IMR-90 (cell line): ENCODE measurements at regions not wholly inside any gene's neighbourhood (a gene's known extent, or its start where the extent isn't known, plus 50 kb on each side); places are given as distances from the start of the nearest gene placed in this dataset.

ENCODE experiments used
- ATAC-seq: fragments of 200-7000 bp; cut with Tn5 transposase; 2 replicates; pipeline ENCODE4 v1.9.1; 2020; ENCODE audit warnings: low read depth, mild to moderate bottlenecking, moderate library complexity
- BruUV-seq: library from RNA; stranded (reverse); fragments of 400-500 nt; replicated peaks from 2 replicates; lab custom pipeline; 2021; lab: Mats Ljungman, UMichigan
- CTCF ChIA-PET: fragments of 300-600 bp; formaldehyde crosslinking; extraction: SDS; loops from one replicate; lab custom pipeline; 2021; ENCODE audit warnings: antibody characterized with exemption; lab: Yijun Ruan, JAX
- POLR2A ChIA-PET: fragments of 300-600 bp; sonication (Branson Sonifier 250); formaldehyde crosslinking; loops from one replicate; lab custom pipeline; 2022; ENCODE audit warnings: antibody characterized with exemption; ENCODE audit not compliant: unreplicated experiment; lab: Charles Lee
- DNase-seq: peaks from one replicate; pipeline ENCODE4 v3.0.0; 2013
- H2AFZ ChIP-seq: replicated peaks from 2 replicates; pipeline ENCODE3; 2013; ENCODE audit warnings: low read length, mild to moderate bottlenecking; ENCODE audit not compliant: poor library complexity
- H2AK5ac ChIP-seq: 2 replicates; pipeline ENCODE4 v1.6.1; 2013; ENCODE audit warnings: low read depth, low read length, inconsistent platforms
- H2AK9ac ChIP-seq: replicated peaks from 2 replicates; pipeline ENCODE3; 2013; ENCODE audit warnings: mild to moderate bottlenecking, low read depth, low read length, moderate library complexity; ENCODE audit not compliant: poor library complexity
- H2BK120ac ChIP-seq: 2 replicates; pipeline ENCODE4 v1.6.1; 2013; ENCODE audit warnings: low read depth, low read length, inconsistent platforms
- H2BK15ac ChIP-seq: 3 replicates; pipeline ENCODE4 v1.6.1; 2013; ENCODE audit warnings: low read depth, low read length, inconsistent platforms
- H2BK20ac ChIP-seq: 2 replicates; pipeline ENCODE4 v1.6.1; 2013; ENCODE audit warnings: low read depth, mild to moderate bottlenecking, inconsistent platforms, low read length, moderate library complexity
- H2BK5ac ChIP-seq: 2 replicates; pipeline ENCODE4 v1.6.1; 2013; ENCODE audit warnings: mild to moderate bottlenecking, low read depth, low read length, inconsistent platforms; ENCODE audit not compliant: poor library complexity, severe bottlenecking
- H3K14ac ChIP-seq: replicated peaks from 2 replicates; pipeline ENCODE4 v1.6.1; 2013; ENCODE audit warnings: low read depth, low read length, inconsistent platforms
- H3K18ac ChIP-seq: 2 replicates; pipeline ENCODE4 v1.6.1; 2013; ENCODE audit warnings: low read depth, low read length, control low read depth
- H3K23ac ChIP-seq: 2 replicates; pipeline ENCODE4 v1.6.1; 2013; ENCODE audit warnings: low read depth, low read length, inconsistent platforms
- H3K27ac ChIP-seq: 2 replicates; pipeline ENCODE4 v1.5.1; 2013; ENCODE audit warnings: mild to moderate bottlenecking, control low read depth, low read length; ENCODE audit not compliant: insufficient read depth
- H3K27me3 ChIP-seq: 2 replicates; pipeline ENCODE4 v1.6.1; 2013; ENCODE audit warnings: low read length; ENCODE audit not compliant: control insufficient read depth, insufficient read depth
- H3K36me3 ChIP-seq: 2 replicates; pipeline ENCODE4 v1.6.1; 2013; ENCODE audit warnings: low read length, mixed read lengths; ENCODE audit not compliant: control insufficient read depth, insufficient read depth
- H3K4ac ChIP-seq: 2 replicates; pipeline ENCODE4 v1.6.1; 2013; ENCODE audit warnings: low read depth, low read length, inconsistent platforms
- H3K4me1 ChIP-seq: 2 replicates; pipeline ENCODE4 v1.6.1; 2013; ENCODE audit warnings: low read length, mixed read lengths; ENCODE audit not compliant: control insufficient read depth, insufficient read depth
- H3K4me2 ChIP-seq: 2 replicates; pipeline ENCODE4 v1.6.1; 2013; ENCODE audit warnings: low read depth, mild to moderate bottlenecking, control low read depth, low read length, moderate library complexity
- H3K4me3 ChIP-seq: 2 replicates; pipeline ENCODE4 v1.5.1; 2013; ENCODE audit warnings: low read depth, mild to moderate bottlenecking, control low read depth, low read length, moderate library complexity; ENCODE audit not compliant: insufficient read depth
- H3K56ac ChIP-seq: 2 replicates; pipeline ENCODE4 v1.6.1; 2013; ENCODE audit warnings: low read length, inconsistent platforms; ENCODE audit not compliant: insufficient read depth; ENCODE audit errors: extremely low read depth
- H3K79me1 ChIP-seq, 2 experiments: 2 replicates each; pipeline ENCODE4 v1.6.1; 2013; ENCODE audit warnings: low read length in 2 of 2, inconsistent platforms in 1 of 2, low read depth in 1 of 2
- H3K9ac ChIP-seq: 2 replicates; pipeline ENCODE4 v1.6.1; 2013; ENCODE audit warnings: low read depth, low read length, control low read depth
- H3K9me1 ChIP-seq: 2 replicates; pipeline ENCODE4 v1.6.1; 2013; ENCODE audit warnings: low read length, inconsistent platforms; ENCODE audit not compliant: insufficient read depth
- H3K9me3 ChIP-seq: 2 replicates; pipeline ENCODE4 v1.6.1; 2013; ENCODE audit warnings: low read length; ENCODE audit not compliant: control insufficient read depth, insufficient read depth
- H4K20me1 ChIP-seq: 2 replicates; pipeline ENCODE4 v1.6.1; 2013; ENCODE audit warnings: low read length, inconsistent platforms; ENCODE audit not compliant: insufficient read depth
- H4K5ac ChIP-seq: 2 replicates; pipeline ENCODE4 v1.6.1; 2013; ENCODE audit warnings: mild to moderate bottlenecking, low read depth, low read length, control low read depth
- H4K8ac ChIP-seq, 2 experiments: 2 replicates each; pipeline ENCODE4 v1.6.1; 2013; ENCODE audit warnings: low read depth in 2 of 2, low read length in 2 of 2, control low read depth in 1 of 2, inconsistent platforms in 1 of 2
- H4K91ac ChIP-seq: 2 replicates; pipeline ENCODE4 v1.6.1; 2013; ENCODE audit warnings: low read depth, low read length, inconsistent platforms; ENCODE audit not compliant: insufficient read depth
- BHLHE40 ChIP-seq: fragments of 150-350 bp; IDR thresholded peaks from 2 replicates; pipeline ENCODE4 v1.6.1; 2016; ENCODE audit warnings: mild to moderate bottlenecking, low read depth, low read length
- CEBPB ChIP-seq: IDR thresholded peaks from 2 replicates; pipeline ENCODE4 v1.6.1; 2012; ENCODE audit warnings: low read depth, low read length, improper control_type of control experiment
- CHD1 ChIP-seq: IDR thresholded peaks from 2 replicates; pipeline ENCODE4 v1.6.1; 2012; ENCODE audit warnings: low read depth, low read length, improper control_type of control experiment
- CTCF ChIP-seq: conservative IDR thresholded peaks from 2 replicates; pipeline ENCODE4 v1.5.1; 2012; ENCODE audit warnings: mild to moderate bottlenecking, low read depth, low read length, improper control_type of control experiment
- ELK1 ChIP-seq: fragments of 150-350 bp; IDR thresholded peaks from 2 replicates; pipeline ENCODE4 v1.6.1; 2016; ENCODE audit warnings: low read depth, mild to moderate bottlenecking, low read length, moderate library complexity, borderline replicate concordance
- FOS ChIP-seq: fragments of 150-350 bp; IDR thresholded peaks from 2 replicates; pipeline ENCODE4 v1.6.1; 2016; ENCODE audit warnings: low read depth, low read length
- MAFK ChIP-seq: IDR thresholded peaks from 2 replicates; pipeline ENCODE4 v1.6.1; 2012; ENCODE audit warnings: low read depth, low read length, improper control_type of control experiment
- MAZ ChIP-seq: IDR thresholded peaks from 2 replicates; pipeline ENCODE4 v1.6.1; 2012; ENCODE audit warnings: low read depth, mild to moderate bottlenecking, low read length, improper control_type of control experiment, moderate library complexity, borderline replicate concordance
- MXI1 ChIP-seq: IDR thresholded peaks from 2 replicates; pipeline ENCODE4 v1.6.1; 2012; ENCODE audit warnings: low read depth, mild to moderate bottlenecking, low read length, moderate library complexity, borderline replicate concordance
- NFE2L2 ChIP-seq: fragments of 150-350 bp; IDR thresholded peaks from 2 replicates; pipeline ENCODE4 v1.6.1; 2016; ENCODE audit warnings: low read depth, mild to moderate bottlenecking, low read length
- POLR2A ChIP-seq: IDR thresholded peaks from 2 replicates; pipeline ENCODE4 v1.6.1; 2012; ENCODE audit warnings: mild to moderate bottlenecking, low read depth, low read length
- RAD21 ChIP-seq: IDR thresholded peaks from 2 replicates; pipeline ENCODE4 v1.6.1; 2012; ENCODE audit warnings: low read length, improper control_type of control experiment
- RCOR1 ChIP-seq: IDR thresholded peaks from 2 replicates; pipeline ENCODE4 v1.6.1; 2012; ENCODE audit warnings: mild to moderate bottlenecking, low read length, improper control_type of control experiment; ENCODE audit not compliant: insufficient replicate concordance
- RFX5 ChIP-seq: IDR thresholded peaks from 2 replicates; pipeline ENCODE4 v1.8.0; 2012; ENCODE audit warnings: low read depth, mild to moderate bottlenecking, low read length, moderate library complexity
- SMC3 ChIP-seq: fragments of 150-350 bp; IDR thresholded peaks from 2 replicates; pipeline ENCODE4 v1.6.1; 2016; ENCODE audit warnings: low read depth, mild to moderate bottlenecking, antibody characterized with exemption, low read length, moderate library complexity
- USF2 ChIP-seq: fragments of 150-350 bp; IDR thresholded peaks from 2 replicates; pipeline ENCODE4 v1.6.1; 2017; ENCODE audit warnings: mild to moderate bottlenecking, antibody characterized with exemption, low read length, low read depth
- WGBS, 2 experiments: methylation state at CpG; one replicate each; pipeline versions ENCODE4 v1.1.5 to v1.1.7; 2013; ENCODE audit warnings: missing lambda C conversion rate in 2 of 2; ENCODE audit not compliant: insufficient read length in 1 of 2; ENCODE audit errors: extremely low coverage in 2 of 2; 5-methylcytosine and 5-hydroxymethylcytosine counted together
- dilution Hi-C: fragments of 300-500 bp; cut with HindIII; formaldehyde crosslinking; loops from one replicate; pipeline ENCODE4 v1.14.3; 2018; ENCODE audit warnings: low sequenced_read_pairs; ENCODE audit not compliant: unreplicated experiment
- in situ Hi-C: fragments of 300-500 bp; cut with MboI; formaldehyde crosslinking; loops from 3 replicates; pipeline ENCODE4 v1.14.3; 2019; ENCODE audit warnings: low sequenced_read_pairs, inconsistent platforms, mixed read lengths
- intact Hi-C: fragments of 100-400 bp; cut with micrococcal nuclease; formaldehyde crosslinking; loops from 2 replicates; pipeline ENCODE4 v1.10.0; 2022

GRCh38 chr5:68459810-68460139 lies 244.2 kb downstream of the PIK3R1 start:
- no peak overlapping the region for H4K8ac ChIP-seq
- DNase-seq (no peak), ATAC-seq (no peak)
- CTCF ChIA-PET = interaction anchor here (0.6 kb wide), 1 partner anchor 173 kb away, joined by 3 read pairs; no protein-coding TSS in a partner anchor
- peaks cover 2% of the 10 kb centered on the region for H3K4me1 ChIP-seq
- H4K20me1 ChIP-seq = no peaks in the 10 kb centered on the region
- no peak overlapping the region for H3K4me3 ChIP-seq
- intact Hi-C loops = loop anchor here (1.0 to 5.0 kb wide), 2 partner anchors 173 to 503 kb away; no protein-coding TSS in a partner anchor
- no peak for TF ChIP-seq MXI1
- no peak for TF ChIP-seq USF2
- TF ChIP-seq MAZ = no peak
- TF ChIP-seq BHLHE40 = no peak
- no peak for TF ChIP-seq CTCF
- TF ChIP-seq ELK1 = no peak
- no peak for TF ChIP-seq POLR2A
- TF ChIP-seq SMC3 = no peak
- TF ChIP-seq CHD1 = no peak
- TF ChIP-seq MAFK = no peak
- no peak for TF ChIP-seq CEBPB
- TF ChIP-seq FOS = no peak
- TF ChIP-seq RFX5 = no peak
- no peak for TF ChIP-seq RCOR1
- no peak for TF ChIP-seq RAD21
- TF ChIP-seq NFE2L2 = no peak
- H2BK120ac ChIP-seq = no peak overlapping the region
- H3K27ac ChIP-seq = no peak overlapping the region
- no peak overlapping the region for H4K5ac ChIP-seq
- no peak overlapping the region for H2BK20ac ChIP-seq
- no peak overlapping the region for H2AK5ac ChIP-seq
- H2BK15ac ChIP-seq = no peak overlapping the region
- no peak overlapping the region for H3K4ac ChIP-seq
- POLR2A ChIA-PET = no interaction called here
- dilution Hi-C loops = no loop called here
- H4K91ac ChIP-seq = no peak overlapping the region
- no peaks in the 10 kb centered on the region for H3K79me1 ChIP-seq
- no peak overlapping the region for H2BK5ac ChIP-seq
- no peaks in the 10 kb centered on the region for H3K9me3 ChIP-seq
- no peak overlapping the region for H3K23ac ChIP-seq
- no peak overlapping the region; the same call in 1 of the 2 replicates for H3K18ac ChIP-seq
- no peak overlapping the region for H3K14ac ChIP-seq
- no peak overlapping the region for H2AFZ ChIP-seq
- in situ Hi-C loops = loop anchor here (5.0 kb wide), 1 partner anchor 172 kb away; no protein-coding TSS in a partner anchor
- H3K9me1 ChIP-seq = no peaks in the 10 kb centered on the region
- H3K27me3 ChIP-seq = no peaks in the 10 kb centered on the region
- no peaks in the 10 kb centered on the region for H3K36me3 ChIP-seq
- no CpG with 5 or more reads among the region's 3 CpGs for WGBS, 2 experiments
- H3K4me2 ChIP-seq = no peak overlapping the region
- no TSS peak for BruUV-seq
- H2AK9ac ChIP-seq = no peak overlapping the region
- H3K9ac ChIP-seq = no peak overlapping the region
- H3K56ac ChIP-seq = no peak overlapping the region
